Ascending aorta (tissue), 2 donors: ENCODE measurements at regions not wholly inside any gene's neighbourhood (a gene's known extent, or its start where the extent isn't known, plus 50 kb on each side); places are given as distances from the start of the nearest gene placed in this dataset.
A peak's percentile ranks its signal among the peaks of the same experiment; 100 is the strongest.

Experiments
- DNase-seq, 2 donors: peaks; one replicate each; pipeline ENCODE4 v3.0.0-alpha.2; 2019; ENCODE audit warnings: low spot score in 2 of 2
- H3K27ac ChIP-seq, 2 donors: fragments of 200-600 bp; sonication (generic); one replicate each; pipeline ENCODE4 v1.5.1; 2016 to 2017; ENCODE audit warnings: mild to moderate bottlenecking in 1 of 2
- H3K27me3 ChIP-seq: fragments of 200-600 bp; sonication (generic); one replicate; pipeline ENCODE4 v1.5.1; 2017
- H3K36me3 ChIP-seq, 2 donors: fragments of 200-600 bp; sonication (generic); one replicate each; pipeline ENCODE4 v1.5.1; 2016
- H3K4me1 ChIP-seq, 2 donors: fragments of 200-600 bp; sonication (generic); one replicate each; pipeline ENCODE4 v1.5.1; 2016 to 2017; ENCODE audit warnings: mild to moderate bottlenecking in 1 of 2
- H3K4me3 ChIP-seq, 2 donors: fragments of 200-600 bp; sonication (generic); one replicate each; pipeline ENCODE4 v1.5.1; 2016 to 2017; ENCODE audit warnings: mild to moderate bottlenecking in 1 of 2
- H3K9me3 ChIP-seq, 2 donors: fragments of 200-600 bp; sonication (generic); one replicate each; pipeline ENCODE4 v1.5.1; 2016
- CTCF ChIP-seq, 3 experiments: fragments of 200-600 bp in 2 of 3; fragments of 450-650 bp in 1 of 3; sonication (generic) in 2 of 3; IDR thresholded peaks; one replicate each; pipeline ENCODE4 v1.5.1; 2016 to 2019; ENCODE audit warnings: antibody characterized with exemption in 3 of 3, mild to moderate bottlenecking in 1 of 3, moderate library complexity in 1 of 3
- intact Hi-C: fragments of 100-400 bp; cut with DNase I; formaldehyde crosslinking; loops from one replicate; pipeline ENCODE4 v1.15.1; 2023

GRCh38 chr3:124504332-124505059 is 225.8 kb upstream of the UMPS start:
- Histone ChIP-seq H3K36me3 (peaks cover 8 to 27% of the 10 kb centered on the region in 2 donors), H3K27me3 (no peaks in the 10 kb centered on the region), H3K4me3 (no peak overlapping the region), H3K27ac (peak overlapping the region; percentile 46 to 59), H3K9me3 (no peaks in the 10 kb centered on the region), H3K4me1 (peaks cover 0 to 29% of the 10 kb centered on the region in 2 donors)
- intact Hi-C loops = no loop called here
- TF ChIP-seq CTCF (IDR thresholded peaks at IDR 0.05) = no peak
- DNase-seq = peak in 1 of 2 donors; percentile 82

- Histone ChIP-seq H3K27me3 (no peaks in the 10 kb centered on the region), H3K36me3 (peaks cover 16 to 48% of the 10 kb centered on the region in 2 donors), H3K9me3 (no peaks in the 10 kb centered on the region), H3K4me3 (no peak overlapping the region), H3K4me1 (peaks cover 0 to 10% of the 10 kb centered on the region in 2 donors), H3K27ac (no peak overlapping the region)
- intact Hi-C loops = no loop called here
- TF ChIP-seq CTCF (IDR thresholded peaks at IDR 0.05) = no peak
- DNase-seq = no peak
Measured at GRCh38 chr3:124509884-124510283, 220.4 kb upstream of the UMPS start.

GRCh38 chr3:124510290-124510689 is 220.0 kb upstream of the UMPS start:
- Histone ChIP-seq H3K36me3 (peaks cover 16 to 52% of the 10 kb centered on the region in 2 donors), H3K27me3 (no peaks in the 10 kb centered on the region), H3K4me1 (peaks cover 0 to 6% of the 10 kb centered on the region in 2 donors), H3K4me3 (no peak overlapping the region), H3K9me3 (no peaks in the 10 kb centered on the region), H3K27ac (no peak overlapping the region)
- intact Hi-C loops = no loop called here
- DNase-seq = no peak
- no peak for TF ChIP-seq CTCF (IDR thresholded peaks at IDR 0.05)

- H3K27me3 ChIP-seq = no peaks in the 10 kb centered on the region
- no peak overlapping the region for H3K4me3 ChIP-seq
- no peak for DNase-seq
- H3K4me1 ChIP-seq = peaks cover 0 to 2% of the 10 kb centered on the region in 2 donors
- intact Hi-C loops = no loop called here
- no peaks in the 10 kb centered on the region for H3K9me3 ChIP-seq
- H3K27ac ChIP-seq = no peak overlapping the region
- peaks cover 16 to 56% of the 10 kb centered on the region in 2 donors for H3K36me3 ChIP-seq
- no peak for TF ChIP-seq CTCF (IDR thresholded peaks at IDR 0.05)
Measured at GRCh38 chr3:124512881-124513609, 217.2 kb upstream of the UMPS start.

- Histone ChIP-seq H3K27ac (no peak overlapping the region), H3K36me3 (peaks cover 17 to 61% of the 10 kb centered on the region in 2 donors), H3K27me3 (no peaks in the 10 kb centered on the region), H3K4me1 (peaks cover 0 to 2% of the 10 kb centered on the region in 2 donors), H3K4me3 (no peak overlapping the region), H3K9me3 (no peaks in the 10 kb centered on the region)
- intact Hi-C loops = no loop called here
- no peak for TF ChIP-seq CTCF (IDR thresholded peaks at IDR 0.05)
- DNase-seq = no peak
Measured at GRCh38 chr3:124513610-124513997, 216.6 kb upstream of the UMPS start.
